ENCODE measurements at regions not wholly inside any gene's neighbourhood (a gene's known extent, or its start where the extent isn't known, plus 50 kb on each side); places are given as distances from the start of the nearest gene placed in this dataset.

DNA sequence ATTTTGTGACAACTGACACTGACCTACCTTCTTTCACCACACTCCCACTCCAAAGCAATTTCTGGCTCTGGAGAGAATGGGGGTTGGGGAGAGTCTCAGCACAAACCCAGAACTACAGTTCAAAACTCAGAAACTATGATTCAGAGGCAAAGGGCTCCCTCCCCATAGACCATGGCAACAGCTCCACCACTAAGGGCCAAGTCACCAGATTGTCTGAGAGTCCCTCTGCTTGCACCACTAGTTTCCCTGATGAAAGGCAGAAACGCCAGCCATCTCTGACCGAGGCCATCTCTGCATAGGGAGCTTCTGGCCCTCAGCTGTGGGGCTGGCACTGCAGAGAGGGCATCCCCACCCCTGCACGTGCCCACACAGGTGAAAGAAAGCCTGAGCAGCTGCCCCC lies 112.4 kb upstream of the VSTM2B start:
- TF ChIP-seq ZNF274 (IDR thresholded peaks at IDR 0.05; ENCODE audit: borderline replicate concordance, extremely low read depth, low read length) = no peak
- no peak for TF ChIP-seq NRF1 (IDR thresholded peaks at IDR 0.05; ENCODE audit: low read depth, low read length)
- TF ChIP-seq, protein P1, sequence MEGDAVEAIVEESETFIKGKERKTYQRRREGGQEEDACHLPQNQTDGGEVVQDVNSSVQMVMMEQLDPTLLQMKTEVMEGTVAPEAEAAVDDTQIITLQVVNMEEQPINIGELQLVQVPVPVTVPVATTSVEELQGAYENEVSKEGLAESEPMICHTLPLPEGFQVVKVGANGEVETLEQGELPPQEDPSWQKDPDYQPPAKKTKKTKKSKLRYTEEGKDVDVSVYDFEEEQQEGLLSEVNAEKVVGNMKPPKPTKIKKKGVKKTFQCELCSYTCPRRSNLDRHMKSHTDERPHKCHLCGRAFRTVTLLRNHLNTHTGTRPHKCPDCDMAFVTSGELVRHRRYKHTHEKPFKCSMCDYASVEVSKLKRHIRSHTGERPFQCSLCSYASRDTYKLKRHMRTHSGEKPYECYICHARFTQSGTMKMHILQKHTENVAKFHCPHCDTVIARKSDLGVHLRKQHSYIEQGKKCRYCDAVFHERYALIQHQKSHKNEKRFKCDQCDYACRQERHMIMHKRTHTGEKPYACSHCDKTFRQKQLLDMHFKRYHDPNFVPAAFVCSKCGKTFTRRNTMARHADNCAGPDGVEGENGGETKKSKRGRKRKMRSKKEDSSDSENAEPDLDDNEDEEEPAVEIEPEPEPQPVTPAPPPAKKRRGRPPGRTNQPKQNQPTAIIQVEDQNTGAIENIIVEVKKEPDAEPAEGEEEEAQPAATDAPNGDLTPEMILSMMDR (IDR thresholded peaks at IDR 0.05; ENCODE audit: control extremely low read depth in 1 of 3, insufficient read depth in 1 of 3, low read depth in 1 of 3, low read length in 3 of 3) = no peak
- no peak for TF ChIP-seq GTF2F1 (IDR thresholded peaks at IDR 0.05; ENCODE audit: borderline replicate concordance, low read depth, low read length)
- no peak for TF ChIP-seq RFX5 (IDR thresholded peaks at IDR 0.05; ENCODE audit: borderline replicate concordance, low read depth, low read length)
- no peak for TF ChIP-seq SP1 (IDR thresholded peaks at IDR 0.05; ENCODE audit: low read depth, low read length)
- TF ChIP-seq TBP (IDR thresholded peaks at IDR 0.05; ENCODE audit: low read depth, low read length) = no peak
- no peak for TF ChIP-seq ASH2L (IDR thresholded peaks at IDR 0.05; ENCODE audit: low read length)
- TF ChIP-seq JUND (IDR thresholded peaks at IDR 0.05; ENCODE audit: low read length) = no peak
- no peak for TF ChIP-seq GABPA (IDR thresholded peaks at IDR 0.05; ENCODE audit: borderline replicate concordance, insufficient read depth, low read length)
- no peak for TF ChIP-seq HDAC6 (IDR thresholded peaks at IDR 0.05; ENCODE audit: low read depth, low read length)
- no peak for TF ChIP-seq POLR2A (IDR thresholded peaks at IDR 0.05; ENCODE audit: control extremely low read depth in 1 of 2, low read depth in 2 of 2, low read length in 2 of 2)
- no peak for TF ChIP-seq EGR1 (IDR thresholded peaks at IDR 0.05; ENCODE audit: borderline replicate concordance, low read depth, low read length)
